Body of pancreas (tissue), 4 donors: ENCODE measurements at regions not wholly inside any gene's neighbourhood (a gene's known extent, or its start where the extent isn't known, plus 50 kb on each side); places are given as distances from the start of the nearest gene placed in this dataset.

ENCODE experiments used
- POLR2A ChIP-seq, 3 donors: fragments of 450-650 bp; IDR thresholded peaks; one replicate each; pipeline ENCODE4 v1.6.1; 2016; ENCODE audit warnings: antibody characterized with exemption in 3 of 3, mild to moderate bottlenecking in 2 of 3
- TF ChIP-seq, protein P1 (sequence below), 7 experiments: fragments of 450-650 bp in 4 of 7; fragments of 200-600 bp in 3 of 7; sonication (generic) in 3 of 7; IDR thresholded peaks; one replicate each; pipeline ENCODE4 v1.5.1; 2016 to 2019; ENCODE audit warnings: antibody characterized with exemption in 7 of 7

DNA sequence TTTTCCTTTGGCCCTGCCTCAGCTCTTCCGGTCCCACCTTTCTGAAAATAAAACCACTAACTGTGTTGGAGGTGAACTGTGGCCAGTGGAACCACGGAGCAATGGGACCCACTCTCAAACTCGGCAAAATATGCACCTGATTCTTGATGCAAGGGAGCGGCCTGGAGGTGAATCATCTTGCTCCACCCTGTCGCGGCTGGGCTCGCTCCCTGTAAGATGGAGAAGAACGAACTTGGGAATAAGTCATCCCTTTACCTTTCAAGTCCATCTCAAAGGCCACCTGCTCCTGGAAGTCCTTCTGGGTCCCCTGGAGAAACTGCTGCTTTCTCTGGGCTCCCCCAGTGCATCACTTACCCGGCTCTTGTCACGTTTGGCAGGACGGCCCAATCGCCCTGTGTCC lies 309.9 kb downstream of the BCL11B start:
- no peak for TF ChIP-seq POLR2A (IDR thresholded peaks at IDR 0.05)
- TF ChIP-seq, protein P1, sequence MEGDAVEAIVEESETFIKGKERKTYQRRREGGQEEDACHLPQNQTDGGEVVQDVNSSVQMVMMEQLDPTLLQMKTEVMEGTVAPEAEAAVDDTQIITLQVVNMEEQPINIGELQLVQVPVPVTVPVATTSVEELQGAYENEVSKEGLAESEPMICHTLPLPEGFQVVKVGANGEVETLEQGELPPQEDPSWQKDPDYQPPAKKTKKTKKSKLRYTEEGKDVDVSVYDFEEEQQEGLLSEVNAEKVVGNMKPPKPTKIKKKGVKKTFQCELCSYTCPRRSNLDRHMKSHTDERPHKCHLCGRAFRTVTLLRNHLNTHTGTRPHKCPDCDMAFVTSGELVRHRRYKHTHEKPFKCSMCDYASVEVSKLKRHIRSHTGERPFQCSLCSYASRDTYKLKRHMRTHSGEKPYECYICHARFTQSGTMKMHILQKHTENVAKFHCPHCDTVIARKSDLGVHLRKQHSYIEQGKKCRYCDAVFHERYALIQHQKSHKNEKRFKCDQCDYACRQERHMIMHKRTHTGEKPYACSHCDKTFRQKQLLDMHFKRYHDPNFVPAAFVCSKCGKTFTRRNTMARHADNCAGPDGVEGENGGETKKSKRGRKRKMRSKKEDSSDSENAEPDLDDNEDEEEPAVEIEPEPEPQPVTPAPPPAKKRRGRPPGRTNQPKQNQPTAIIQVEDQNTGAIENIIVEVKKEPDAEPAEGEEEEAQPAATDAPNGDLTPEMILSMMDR (IDR thresholded peaks at IDR 0.05), result no peak
